Hepatocyte (in vitro differentiated cells): ENCODE measurements at regions not wholly inside any gene's neighbourhood (a gene's known extent, or its start where the extent isn't known, plus 50 kb on each side); places are given as distances from the start of the nearest gene placed in this dataset.

Source experiments
- DNase-seq: peaks from one replicate; pipeline ENCODE4 v3.0.0-alpha.2; 2016; ENCODE audit warnings: low spot score
- H2AFZ ChIP-seq: fragments of 200-600 bp; sonication (generic); 2 replicates; pipeline ENCODE4 v1.6.0; 2016; ENCODE audit warnings: antibody characterized with exemption, mild to moderate bottlenecking
- H3K27ac ChIP-seq: fragments of 200-600 bp; sonication (generic); 2 replicates; pipeline ENCODE4 v1.5.1; 2016; ENCODE audit warnings: mild to moderate bottlenecking
- H3K27me3 ChIP-seq: fragments of 200-600 bp; sonication (generic); 2 replicates; pipeline ENCODE4 v1.6.1; 2016
- H3K36me3 ChIP-seq: fragments of 200-600 bp; sonication (generic); replicated peaks from 2 replicates; pipeline ENCODE4 v1.5.1; 2016; ENCODE audit warnings: low read depth; ENCODE audit not compliant: insufficient read depth
- H3K4me1 ChIP-seq: fragments of 200-600 bp; sonication (generic); 2 replicates; pipeline ENCODE4 v1.5.1; 2016; ENCODE audit warnings: mild to moderate bottlenecking, moderate library complexity; ENCODE audit not compliant: insufficient read depth
- H3K4me2 ChIP-seq: fragments of 200-600 bp; sonication (generic); 2 replicates; pipeline ENCODE4 v1.6.0; 2016
- H3K4me3 ChIP-seq: fragments of 200-600 bp; sonication (generic); 2 replicates; pipeline ENCODE4 v1.5.1; 2016; ENCODE audit warnings: mild to moderate bottlenecking
- H3K79me2 ChIP-seq: fragments of 200-600 bp; sonication (generic); 2 replicates; pipeline ENCODE4 v1.6.0; 2017; ENCODE audit warnings: mild to moderate bottlenecking
- H3K9me2 ChIP-seq: fragments of 200-600 bp; sonication (generic); replicated peaks from 2 replicates; pipeline ENCODE4 v1.6.0; 2017; ENCODE audit warnings: mild to moderate bottlenecking; ENCODE audit not compliant: insufficient read depth
- H3K9me3 ChIP-seq: fragments of 200-600 bp; sonication (generic); 2 replicates; pipeline ENCODE4 v1.5.1; 2016; ENCODE audit warnings: low read depth, mild to moderate bottlenecking
- H4K20me1 ChIP-seq: fragments of 200-600 bp; sonication (generic); 2 replicates; pipeline ENCODE4 v1.6.0; 2016; ENCODE audit warnings: mild to moderate bottlenecking; ENCODE audit not compliant: insufficient read depth, poor library complexity, severe bottlenecking
- EZH2 ChIP-seq: fragments of 200-600 bp; sonication (generic); IDR thresholded peaks from 2 replicates; pipeline ENCODE4 v1.6.1; 2016; ENCODE audit warnings: antibody characterized with exemption, mild to moderate bottlenecking, borderline replicate concordance
- EZH2phosphoT487 ChIP-seq: fragments of 200-600 bp; sonication (generic); IDR thresholded peaks from one replicate; pipeline ENCODE4 v1.6.1; 2018; ENCODE audit warnings: antibody characterized with exemption, mild to moderate bottlenecking, low read depth, moderate library complexity; ENCODE audit not compliant: unreplicated experiment, severe bottlenecking
- WGBS: methylation state at CpG from one replicate; pipeline ENCODE4 v1.1.6; 2016; ENCODE audit warnings: low lambda C conversion rate; ENCODE audit errors: missing lambda C conversion rate; 5-methylcytosine and 5-hydroxymethylcytosine counted together
- TF ChIP-seq, protein P1 (sequence below): fragments of 200-600 bp; sonication (generic); IDR thresholded peaks from 2 replicates; pipeline ENCODE4 v1.5.1; 2016; ENCODE audit warnings: antibody characterized with exemption, mild to moderate bottlenecking; ENCODE audit not compliant: poor library complexity

DNA sequence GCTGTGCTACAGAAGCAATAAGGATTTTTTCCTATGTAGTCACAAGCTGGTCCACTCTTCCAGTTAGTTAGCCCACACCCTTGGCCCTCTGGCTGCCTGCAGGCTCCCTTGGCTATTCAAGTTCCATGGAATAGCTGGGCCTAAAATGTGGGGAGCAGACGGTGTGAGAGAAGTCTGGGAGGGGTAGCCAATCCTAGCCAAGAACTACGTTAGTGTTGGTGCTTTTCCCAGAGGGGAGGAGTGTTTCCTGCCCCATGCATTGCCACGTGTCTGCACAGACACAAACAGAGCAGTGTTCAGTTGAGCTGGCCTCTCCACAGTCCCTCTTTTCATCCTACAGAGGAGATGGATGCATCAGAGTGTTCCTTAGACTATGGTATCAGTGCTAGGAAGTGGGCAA, 59.0 kb upstream of the IPO9 start:
- Histone ChIP-seq H3K27ac (no peak overlapping the region), H3K79me2 (peaks cover 58% of the 10 kb centered on the region)

DNA sequence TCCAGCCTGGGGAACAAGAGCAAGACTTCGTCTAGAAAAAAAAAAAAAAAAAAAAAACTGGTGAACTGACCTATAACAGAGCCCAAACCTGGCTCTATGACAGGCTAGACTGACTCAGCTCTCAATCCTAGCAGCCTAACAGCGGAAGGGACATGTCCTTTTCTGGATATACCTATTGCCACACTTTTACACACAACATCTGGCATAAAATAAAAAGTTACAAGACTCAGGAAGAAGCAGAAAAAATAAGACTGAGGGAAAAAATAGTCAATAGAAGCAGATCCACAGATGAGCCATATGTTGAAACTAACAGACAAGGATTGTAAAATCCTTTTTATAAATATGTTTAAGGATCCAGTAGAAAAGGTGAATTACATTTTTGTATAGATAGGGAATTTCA, 57.5 kb upstream of the IPO9 start:
- TF ChIP-seq, protein P1, sequence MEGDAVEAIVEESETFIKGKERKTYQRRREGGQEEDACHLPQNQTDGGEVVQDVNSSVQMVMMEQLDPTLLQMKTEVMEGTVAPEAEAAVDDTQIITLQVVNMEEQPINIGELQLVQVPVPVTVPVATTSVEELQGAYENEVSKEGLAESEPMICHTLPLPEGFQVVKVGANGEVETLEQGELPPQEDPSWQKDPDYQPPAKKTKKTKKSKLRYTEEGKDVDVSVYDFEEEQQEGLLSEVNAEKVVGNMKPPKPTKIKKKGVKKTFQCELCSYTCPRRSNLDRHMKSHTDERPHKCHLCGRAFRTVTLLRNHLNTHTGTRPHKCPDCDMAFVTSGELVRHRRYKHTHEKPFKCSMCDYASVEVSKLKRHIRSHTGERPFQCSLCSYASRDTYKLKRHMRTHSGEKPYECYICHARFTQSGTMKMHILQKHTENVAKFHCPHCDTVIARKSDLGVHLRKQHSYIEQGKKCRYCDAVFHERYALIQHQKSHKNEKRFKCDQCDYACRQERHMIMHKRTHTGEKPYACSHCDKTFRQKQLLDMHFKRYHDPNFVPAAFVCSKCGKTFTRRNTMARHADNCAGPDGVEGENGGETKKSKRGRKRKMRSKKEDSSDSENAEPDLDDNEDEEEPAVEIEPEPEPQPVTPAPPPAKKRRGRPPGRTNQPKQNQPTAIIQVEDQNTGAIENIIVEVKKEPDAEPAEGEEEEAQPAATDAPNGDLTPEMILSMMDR = no peak
- no peak for TF ChIP-seq EZH2
- TF ChIP-seq EZH2phosphoT487 = no peak
- Histone ChIP-seq H3K79me2 (peaks cover 53% of the 10 kb centered on the region), H3K27me3 (no peaks in the 10 kb centered on the region), H4K20me1 (no peaks in the 10 kb centered on the region), H3K36me3 (no peaks in the 10 kb centered on the region), H3K4me1 (peaks cover 2% of the 10 kb centered on the region), H3K4me2 (no peak overlapping the region), H3K9me3 (peaks cover 11% of the 10 kb centered on the region), H3K27ac (no peak overlapping the region), H3K9me2 (no peaks in the 10 kb centered on the region), H2AFZ (no peak overlapping the region), H3K4me3 (no peak overlapping the region)
- 87% methylated on average over 2 of the region's 2 CpGs for WGBS
- DNase-seq = no peak

More for the DNA sequence above, 59.0 kb upstream of the IPO9 start:
- WGBS = 78% methylated on average over 3 of the region's 3 CpGs
- Histone ChIP-seq H3K9me3 (peaks cover 11% of the 10 kb centered on the region), H3K4me3 (no peak overlapping the region), H4K20me1 (no peaks in the 10 kb centered on the region), H3K27me3 (no peaks in the 10 kb centered on the region), H3K36me3 (no peaks in the 10 kb centered on the region), H2AFZ (no peak overlapping the region), H3K9me2 (no peaks in the 10 kb centered on the region), H3K4me2 (no peak overlapping the region), H3K4me1 (peaks cover 5% of the 10 kb centered on the region)
- TF ChIP-seq EZH2phosphoT487 = no peak
- DNase-seq = no peak

DNA sequence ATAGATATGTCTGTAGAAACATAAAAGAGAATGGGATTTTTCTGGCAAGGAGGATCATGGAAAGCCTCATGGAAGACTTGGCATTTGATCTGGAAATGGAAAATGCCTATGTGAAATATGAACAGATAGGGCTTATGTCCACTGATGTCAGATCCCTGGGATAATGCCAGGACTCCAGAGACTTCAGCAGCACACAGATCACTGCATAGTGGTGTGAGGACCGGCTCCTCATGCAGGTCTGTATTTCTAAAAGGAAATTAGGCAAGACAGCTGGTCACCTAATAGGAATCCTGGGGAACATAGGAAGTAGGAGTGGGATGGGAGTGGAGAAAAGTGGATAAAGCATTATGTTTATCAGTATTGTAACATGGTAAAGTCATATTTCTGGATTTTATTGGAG, 56.8 kb upstream of the IPO9 start:
- no peaks in the 10 kb centered on the region for H3K9me2 ChIP-seq
- no peak overlapping the region for H2AFZ ChIP-seq
- 74% methylated on average over 1 of the region's 1 CpG for WGBS
- TF ChIP-seq, protein P1 = no peak
- TF ChIP-seq EZH2 (no peak), EZH2phosphoT487 (no peak)
- no peak for DNase-seq
- H3K4me1 ChIP-seq = no peaks in the 10 kb centered on the region
- H3K36me3 ChIP-seq = no peaks in the 10 kb centered on the region
- H3K27ac ChIP-seq = no peak overlapping the region
- H3K79me2 ChIP-seq = peaks cover 52% of the 10 kb centered on the region
- no peak overlapping the region for H3K4me3 ChIP-seq
- no peak overlapping the region for H3K4me2 ChIP-seq
- peaks cover 11% of the 10 kb centered on the region for H3K9me3 ChIP-seq
- no peaks in the 10 kb centered on the region for H3K27me3 ChIP-seq
- no peaks in the 10 kb centered on the region for H4K20me1 ChIP-seq

DNA sequence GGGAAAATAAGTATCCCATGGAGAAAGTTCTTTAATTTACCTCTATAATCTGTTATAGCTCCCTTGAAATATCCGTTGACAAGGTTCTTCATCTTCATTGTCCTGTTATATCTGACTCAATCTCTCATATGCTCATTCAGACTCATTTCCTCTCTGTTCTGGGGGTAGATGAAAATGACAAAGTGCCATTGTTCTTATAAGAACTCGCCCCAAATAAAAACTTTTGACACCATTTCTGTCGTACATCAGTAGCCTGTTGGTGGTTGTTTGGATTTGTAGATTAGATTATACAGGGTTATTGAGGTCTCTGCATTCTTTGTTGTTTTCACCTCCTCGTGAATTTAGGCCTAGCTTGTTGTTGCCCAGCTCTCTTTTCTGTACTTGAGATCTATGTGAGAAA, 55.2 kb upstream of the IPO9 start:
- peaks cover 41% of the 10 kb centered on the region for H3K79me2 ChIP-seq
- peaks cover 11% of the 10 kb centered on the region for H3K9me3 ChIP-seq
- no peaks in the 10 kb centered on the region for H3K36me3 ChIP-seq
- TF ChIP-seq EZH2phosphoT487 = no peak
- TF ChIP-seq, protein P1 = no peak
- TF ChIP-seq EZH2 = no peak
- WGBS = 79% methylated on average over 4 of the region's 4 CpGs
- no peak for DNase-seq
- no peak overlapping the region for H3K4me2 ChIP-seq
- no peaks in the 10 kb centered on the region for H3K27me3 ChIP-seq
- H3K27ac ChIP-seq = no peak overlapping the region
- no peaks in the 10 kb centered on the region for H4K20me1 ChIP-seq
- peaks cover 11% of the 10 kb centered on the region for H3K4me1 ChIP-seq
- no peaks in the 10 kb centered on the region for H3K9me2 ChIP-seq
- no peak overlapping the region for H3K4me3 ChIP-seq
- H2AFZ ChIP-seq = no peak overlapping the region
